CD14-positive monocyte (primary cell): ENCODE measurements at regions not wholly inside any gene's neighbourhood (a gene's known extent, or its start where the extent isn't known, plus 50 kb on each side); places are given as distances from the start of the nearest gene placed in this dataset.

Source experiments
- DNase-seq, 3 donors: peaks; one replicate each; pipeline ENCODE4 v3.0.0-alpha.2; 2011 to 2022
- H2AFZ ChIP-seq: 2 replicates; pipeline ENCODE4 v1.6.0; 2012; ENCODE audit warnings: mild to moderate bottlenecking, low read depth, low read length, inconsistent platforms; ENCODE audit not compliant: insufficient read depth, poor library complexity, severe bottlenecking
- H3K27ac ChIP-seq, 2 donors: 1 replicate in 1 of 2; 2 replicates in 1 of 2; pipeline ENCODE4 v1.5.1; 2012 to 2013; ENCODE audit warnings: low read length in 2 of 2, control low read depth in 1 of 2, inconsistent platforms in 1 of 2, low read depth in 1 of 2, mild to moderate bottlenecking in 1 of 2
- H3K27me3 ChIP-seq, 2 donors: one replicate each; pipeline versions ENCODE4 v1.6.0 to v1.6.1; 2011 to 2013; ENCODE audit warnings: low read length in 2 of 2; ENCODE audit not compliant: control insufficient read depth in 2 of 2, insufficient read depth in 2 of 2
- H3K36me3 ChIP-seq, 2 donors: replicated peaks in 1 of 2; 1 replicate in 1 of 2; 2 replicates in 1 of 2; pipeline versions ENCODE4 v1.5.1 to v1.6.1; 2012 to 2013; ENCODE audit warnings: low read length in 2 of 2, control low read depth in 1 of 2, inconsistent platforms in 1 of 2, mild to moderate bottlenecking in 1 of 2; ENCODE audit not compliant: insufficient read depth in 2 of 2, control insufficient read depth in 1 of 2
- H3K4me1 ChIP-seq, 2 donors: 1 replicate in 1 of 2; 2 replicates in 1 of 2; pipeline versions ENCODE4 v1.5.1 to v1.6.1; 2012 to 2013; ENCODE audit warnings: low read length in 2 of 2, control low read depth in 1 of 2, inconsistent platforms in 1 of 2, mild to moderate bottlenecking in 1 of 2, moderate library complexity in 1 of 2; ENCODE audit not compliant: insufficient read depth in 2 of 2, control insufficient read depth in 1 of 2
- H3K4me2 ChIP-seq: replicated peaks from 2 replicates; pipeline ENCODE3; 2012; ENCODE audit warnings: low read length, moderate library complexity, mild to moderate bottlenecking; ENCODE audit not compliant: poor library complexity, severe bottlenecking; ENCODE audit errors: extremely low read depth
- H3K4me3 ChIP-seq, 3 experiments: fragments of 200-600 bp in 1 of 3; sonication (generic) in 1 of 3; replicated peaks in 1 of 3; 1 replicate in 2 of 3; 2 replicates in 1 of 3; pipeline ENCODE4 v1.5.1; 2011 to 2013; ENCODE audit warnings: low read length in 3 of 3, mild to moderate bottlenecking in 3 of 3, control low read depth in 2 of 3, low read depth in 2 of 3, inconsistent platforms in 1 of 3, moderate library complexity in 1 of 3
- H3K79me2 ChIP-seq: 2 replicates; pipeline ENCODE4 v1.6.0; 2012; ENCODE audit warnings: mild to moderate bottlenecking, control low read depth, inconsistent platforms, low read length, moderate library complexity; ENCODE audit not compliant: insufficient read depth
- H3K9ac ChIP-seq: 2 replicates; pipeline ENCODE4 v1.6.0; 2017; ENCODE audit warnings: low read length, mild to moderate bottlenecking; ENCODE audit not compliant: insufficient read depth, poor library complexity, severe bottlenecking
- H3K9me3 ChIP-seq, 2 donors: replicated peaks in 1 of 2; 1 replicate in 1 of 2; 2 replicates in 1 of 2; pipeline versions ENCODE4 v1.5.1 to v1.6.1; 2012 to 2013; ENCODE audit warnings: low read length in 2 of 2, control low read depth in 1 of 2; ENCODE audit not compliant: control insufficient read depth in 1 of 2, insufficient read depth in 1 of 2
- H4K20me1 ChIP-seq: 2 replicates; pipeline ENCODE4 v1.6.0; 2012; ENCODE audit warnings: mild to moderate bottlenecking, low read length, control low read depth, moderate library complexity; ENCODE audit not compliant: insufficient read depth
- H3K27ac Mint-ChIP-seq, 7 donors: one replicate each; pipeline ENCODE4 v1.8.0; 2020; ENCODE audit warnings: mild to moderate bottlenecking in 7 of 7, mixed read lengths in 7 of 7, moderate library complexity in 6 of 7, inconsistent platforms in 2 of 7
- H3K27me3 Mint-ChIP-seq, 3 donors: one replicate each; pipeline ENCODE4 v1.8.0; 2021 to 2022; ENCODE audit warnings: low read depth in 3 of 3, mild to moderate bottlenecking in 3 of 3, mixed read lengths in 3 of 3, moderate library complexity in 3 of 3, inconsistent platforms in 1 of 3
- H3K36me3 Mint-ChIP-seq, 2 donors: one replicate each; pipeline ENCODE4 v1.8.0; 2020; ENCODE audit warnings: mixed read lengths in 2 of 2, inconsistent platforms in 1 of 2, mild to moderate bottlenecking in 1 of 2
- H3K4me1 Mint-ChIP-seq: one replicate; pipeline ENCODE4 v1.8.0; 2020; ENCODE audit warnings: mild to moderate bottlenecking, mixed read lengths
- H3K4me3 Mint-ChIP-seq, 2 donors: one replicate each; pipeline ENCODE4 v1.8.0; 2020; ENCODE audit warnings: mild to moderate bottlenecking in 2 of 2, mixed read lengths in 2 of 2, moderate library complexity in 1 of 2
- H3K9me3 Mint-ChIP-seq, 7 donors: one replicate each; pipeline ENCODE4 v1.8.0; 2020 to 2022; ENCODE audit warnings: mixed read lengths in 7 of 7, mild to moderate bottlenecking in 6 of 7, moderate library complexity in 6 of 7, inconsistent platforms in 2 of 7
- CTCF ChIP-seq: fragments of 200-600 bp; IDR thresholded peaks from one replicate; pipeline ENCODE4 v1.8.0; 2022; ENCODE audit warnings: antibody characterized with exemption, mild to moderate bottlenecking
- WGBS: methylation state at CpG from one replicate; pipeline ENCODE4 v1.1.5; 2013; ENCODE audit warnings: missing lambda C conversion rate; ENCODE audit not compliant: insufficient coverage; 5-methylcytosine and 5-hydroxymethylcytosine counted together
- intact Hi-C, 2 donors: fragments of 100-400 bp; cut with micrococcal nuclease; formaldehyde crosslinking; loops; one replicate each; pipeline versions ENCODE4 v1.15.0 to v1.15.1; 2023

- H3K4me1 Mint-ChIP-seq: no peaks in the 10 kb centered on the region
- no peak overlapping the region for H3K27ac ChIP-seq
- no peak for DNase-seq
- H3K27me3 Mint-ChIP-seq: peaks cover 5 to 8% (median 8%) of the 10 kb centered on the region in 3 donors
- H3K9me3 ChIP-seq: no peaks in the 10 kb centered on the region
- intact Hi-C loops: no loop called here
- H3K4me2 ChIP-seq: no peak overlapping the region
- WGBS: 87% methylated on average over 3 of the region's 5 CpGs
- H3K4me1 ChIP-seq: no peaks in the 10 kb centered on the region
- no peak for TF ChIP-seq CTCF
- H3K79me2 ChIP-seq: no peaks in the 10 kb centered on the region
- no peak overlapping the region for H2AFZ ChIP-seq
- H3K4me3 ChIP-seq: no peak overlapping the region
- H3K9me3 Mint-ChIP-seq: peaks cover 0 to 8% (median 4%) of the 10 kb centered on the region in 7 donors
- no peaks in the 10 kb centered on the region for H3K36me3 Mint-ChIP-seq
- no peaks in the 10 kb centered on the region for H3K36me3 ChIP-seq
- H3K4me3 Mint-ChIP-seq: no peak overlapping the region
- H3K27ac Mint-ChIP-seq: no peak overlapping the region
- no peaks in the 10 kb centered on the region for H4K20me1 ChIP-seq
- no peaks in the 10 kb centered on the region for H3K27me3 ChIP-seq
- H3K9ac ChIP-seq: no peak overlapping the region
Observed at GRCh38 chr9:16314476-16314875, 556.0 kb downstream of the BNC2 start.

- H3K27me3 ChIP-seq: no peaks in the 10 kb centered on the region
- H4K20me1 ChIP-seq: no peaks in the 10 kb centered on the region
- peaks cover 3 to 8% (median 4%) of the 10 kb centered on the region in 3 donors for H3K27me3 Mint-ChIP-seq
- no peak overlapping the region for H3K27ac ChIP-seq
- no peaks in the 10 kb centered on the region for H3K9me3 ChIP-seq
- H3K4me1 ChIP-seq: no peaks in the 10 kb centered on the region
- TF ChIP-seq CTCF: no peak
- H3K4me1 Mint-ChIP-seq: no peaks in the 10 kb centered on the region
- WGBS: no CpG with 5 or more reads among the region's 6 CpGs
- no peak overlapping the region for H3K4me3 Mint-ChIP-seq
- no peak overlapping the region for H3K9ac ChIP-seq
- no peak overlapping the region for H3K27ac Mint-ChIP-seq
- intact Hi-C loops: no loop called here
- no peak overlapping the region for H2AFZ ChIP-seq
- H3K4me2 ChIP-seq: no peak overlapping the region
- H3K36me3 ChIP-seq: no peaks in the 10 kb centered on the region
- DNase-seq: no peak
- peaks cover 0 to 4% (median 1%) of the 10 kb centered on the region in 7 donors for H3K9me3 Mint-ChIP-seq
- H3K4me3 ChIP-seq: no peak overlapping the region
- H3K36me3 Mint-ChIP-seq: no peaks in the 10 kb centered on the region
- no peaks in the 10 kb centered on the region for H3K79me2 ChIP-seq
Observed at GRCh38 chr9:16315720-16316119, 554.8 kb downstream of the BNC2 start.
